Right cardiac atrium (tissue), 5 donors: ENCODE measurements at regions not wholly inside any gene's neighbourhood (a gene's known extent, or its start where the extent isn't known, plus 50 kb on each side); places are given as distances from the start of the nearest gene placed in this dataset.
A peak's percentile ranks its signal among the peaks of the same experiment; 100 is the strongest.

ENCODE experiments used
- ATAC-seq, 2 donors: fragments of 200-7000 bp; cut with Tn5 transposase; one replicate each; pipeline versions ENCODE4 v1.8.0 to v1.9.1; 2020; ENCODE audit warnings: moderate library complexity in 2 of 2, mild to moderate bottlenecking in 1 of 2
- DNase-seq, 3 donors: peaks; one replicate each; pipeline ENCODE4 v3.0.0-alpha.2; 2020
- H3K27ac ChIP-seq: one replicate; pipeline ENCODE4 v1.5.1; 2013; ENCODE audit warnings: mild to moderate bottlenecking, low read length, control low read depth, moderate library complexity
- H3K27me3 ChIP-seq: one replicate; pipeline ENCODE4 v1.6.1; 2013; ENCODE audit not compliant: control insufficient read depth, insufficient read depth
- H3K4me1 ChIP-seq: one replicate; pipeline ENCODE4 v1.6.1; 2013; ENCODE audit warnings: low read length; ENCODE audit not compliant: control insufficient read depth, insufficient read depth
- H3K4me3 ChIP-seq: one replicate; pipeline ENCODE4 v1.5.1; 2013; ENCODE audit warnings: low read length, control low read depth
- H3K9me3 ChIP-seq: one replicate; pipeline ENCODE4 v1.6.1; 2013; ENCODE audit warnings: low read length; ENCODE audit not compliant: control insufficient read depth
- WGBS: extraction: QIAGEN DNeasy Blood & Tissue Kit; methylation state at CpG from one replicate; pipeline ENCODE4 v1.1.7; 2013; 5-methylcytosine and 5-hydroxymethylcytosine counted together
- intact Hi-C, 4 donors: fragments of 100-400 bp; cut with DNase I; formaldehyde crosslinking; loops; one replicate each; pipeline versions ENCODE4 v1.11.0 to v1.14.0; 2022 to 2023
- donor health status: healthy with polysubstance abuse.
- donor health status: DM: no; HTN: yes; CAD: no.
- donor health status: DM: no; HTN: no; CAD: no.
- donor health status: DM: no; HTN: yes; CAD: no; lungs with severe emphysema.
- donor health status: DM: yes; HTN: yes; CAD: no.

- Histone ChIP-seq H3K9me3 (peaks cover 1% of the 10 kb centered on the region), H3K4me3 (no peak overlapping the region), H3K27ac (no peak overlapping the region), H3K27me3 (no peaks in the 10 kb centered on the region), H3K4me1 (no peaks in the 10 kb centered on the region)
- DNase-seq: no peak
- intact Hi-C loops: no loop called here
- ATAC-seq: no peak
- WGBS: 74% methylated on average over 2 of the region's 2 CpGs
Observed at GRCh38 chr5:4927097-4927496, 213.0 kb upstream of the ADAMTS16 start.

DNA sequence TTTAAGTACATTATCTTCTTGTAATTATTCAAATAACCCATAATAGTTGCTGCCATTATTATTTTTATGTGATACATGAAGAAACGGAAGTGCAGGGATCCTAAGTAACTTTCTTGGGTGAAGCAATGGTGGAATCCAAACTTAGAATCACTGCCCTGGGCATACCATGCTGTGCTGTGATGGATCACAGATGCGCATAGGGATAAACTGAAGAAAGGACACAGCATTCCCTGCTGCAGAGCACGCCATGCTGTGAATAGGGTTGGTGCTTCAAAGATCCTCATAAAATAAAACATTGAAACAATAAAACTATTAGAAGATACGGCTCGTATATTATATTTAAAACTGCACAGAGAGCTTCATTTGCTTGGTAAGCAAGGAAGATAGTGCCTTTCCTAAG lies 211.7 kb upstream of the ADAMTS16 start:
- Histone ChIP-seq H3K4me1 (no peaks in the 10 kb centered on the region), H3K9me3 (no peaks in the 10 kb centered on the region)
- intact Hi-C loops: no loop called here

DNA sequence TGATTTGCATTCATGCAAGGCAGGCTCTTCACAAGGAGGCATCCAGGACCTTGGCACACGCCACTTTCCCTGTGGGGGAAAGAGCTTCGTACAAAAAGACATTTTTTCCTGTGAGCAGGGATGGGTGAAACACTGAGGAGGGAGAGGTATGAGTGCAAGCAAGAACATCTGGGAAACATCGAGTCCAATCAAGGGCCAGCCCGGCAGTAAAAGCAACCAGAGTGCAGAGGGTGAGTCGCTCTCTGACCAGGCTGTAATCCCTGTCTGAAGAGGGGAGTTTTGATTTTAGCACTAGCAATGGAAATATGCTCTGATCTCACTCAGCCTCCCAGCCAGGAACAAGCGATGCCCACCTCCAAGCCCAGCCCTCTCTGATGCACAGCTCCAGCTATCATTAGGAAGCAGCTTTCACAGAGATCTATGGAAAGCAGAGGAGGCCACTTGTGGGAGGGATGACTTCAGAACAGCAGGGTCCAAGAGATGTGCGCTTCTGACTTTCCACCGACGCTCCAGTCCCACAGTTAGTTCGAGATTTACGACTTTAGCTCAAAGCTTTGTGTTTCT lies 211.0 kb upstream of the ADAMTS16 start:
- intact Hi-C loops: no loop called here
- H3K4me1 ChIP-seq: no peaks in the 10 kb centered on the region
- H3K27me3 ChIP-seq: no peaks in the 10 kb centered on the region
- no peak overlapping the region for H3K4me3 ChIP-seq
- H3K27ac ChIP-seq: no peak overlapping the region
- no peaks in the 10 kb centered on the region for H3K9me3 ChIP-seq
- 73% methylated on average over 11 of the region's 11 CpGs for WGBS
- DNase-seq: no peak
- ATAC-seq: no peak

More for the DNA sequence above, 211.7 kb upstream of the ADAMTS16 start:
- Histone ChIP-seq H3K4me3 (no peak overlapping the region), H3K27me3 (no peaks in the 10 kb centered on the region), H3K27ac (no peak overlapping the region)
- WGBS: 85% methylated on average over 5 of the region's 5 CpGs
- no peak for ATAC-seq
- no peak for DNase-seq

- DNase-seq (no peak), ATAC-seq (no peak)
- H3K9me3 ChIP-seq: no peaks in the 10 kb centered on the region
- 76% methylated on average over 15 of the region's 15 CpGs for WGBS
- no peak overlapping the region for H3K27ac ChIP-seq
- no peak overlapping the region for H3K4me3 ChIP-seq
- no peaks in the 10 kb centered on the region for H3K4me1 ChIP-seq
- H3K27me3 ChIP-seq: no peaks in the 10 kb centered on the region
- intact Hi-C loops: no loop called here
Observed at GRCh38 chr5:4939042-4939781, 200.9 kb upstream of the ADAMTS16 start.

DNA sequence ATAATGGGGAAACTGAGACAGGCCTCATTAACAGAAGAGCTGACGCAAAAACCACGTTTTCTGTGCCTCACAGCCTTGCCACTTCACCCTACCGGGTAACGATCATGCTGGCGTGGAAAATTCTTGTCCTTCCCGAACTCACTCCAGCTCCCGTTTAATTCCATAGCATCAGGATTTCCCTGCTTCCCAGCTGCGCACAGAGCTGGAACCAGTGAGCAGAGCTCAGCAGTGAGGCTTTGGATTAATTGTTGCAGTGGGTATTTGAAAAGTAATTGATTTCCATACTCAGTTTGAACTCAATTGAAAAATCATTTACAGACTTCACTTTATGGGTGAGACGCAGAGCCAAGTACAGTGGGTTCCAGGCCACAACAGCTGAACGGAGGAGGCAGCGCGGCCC lies 199.0 kb upstream of the ADAMTS16 start:
- intact Hi-C loops: loop anchor here in 1 of 4 donors (5.0 kb wide), 1 partner anchor 59 kb away; no protein-coding TSS in a partner anchor
- no peaks in the 10 kb centered on the region for H3K4me1 ChIP-seq
- no peak for ATAC-seq
- no peaks in the 10 kb centered on the region for H3K27me3 ChIP-seq
- H3K4me3 ChIP-seq: no peak overlapping the region
- H3K9me3 ChIP-seq: peaks cover 2% of the 10 kb centered on the region
- 84% methylated on average over 12 of the region's 12 CpGs for WGBS
- H3K27ac ChIP-seq: no peak overlapping the region
- DNase-seq: no peak

DNA sequence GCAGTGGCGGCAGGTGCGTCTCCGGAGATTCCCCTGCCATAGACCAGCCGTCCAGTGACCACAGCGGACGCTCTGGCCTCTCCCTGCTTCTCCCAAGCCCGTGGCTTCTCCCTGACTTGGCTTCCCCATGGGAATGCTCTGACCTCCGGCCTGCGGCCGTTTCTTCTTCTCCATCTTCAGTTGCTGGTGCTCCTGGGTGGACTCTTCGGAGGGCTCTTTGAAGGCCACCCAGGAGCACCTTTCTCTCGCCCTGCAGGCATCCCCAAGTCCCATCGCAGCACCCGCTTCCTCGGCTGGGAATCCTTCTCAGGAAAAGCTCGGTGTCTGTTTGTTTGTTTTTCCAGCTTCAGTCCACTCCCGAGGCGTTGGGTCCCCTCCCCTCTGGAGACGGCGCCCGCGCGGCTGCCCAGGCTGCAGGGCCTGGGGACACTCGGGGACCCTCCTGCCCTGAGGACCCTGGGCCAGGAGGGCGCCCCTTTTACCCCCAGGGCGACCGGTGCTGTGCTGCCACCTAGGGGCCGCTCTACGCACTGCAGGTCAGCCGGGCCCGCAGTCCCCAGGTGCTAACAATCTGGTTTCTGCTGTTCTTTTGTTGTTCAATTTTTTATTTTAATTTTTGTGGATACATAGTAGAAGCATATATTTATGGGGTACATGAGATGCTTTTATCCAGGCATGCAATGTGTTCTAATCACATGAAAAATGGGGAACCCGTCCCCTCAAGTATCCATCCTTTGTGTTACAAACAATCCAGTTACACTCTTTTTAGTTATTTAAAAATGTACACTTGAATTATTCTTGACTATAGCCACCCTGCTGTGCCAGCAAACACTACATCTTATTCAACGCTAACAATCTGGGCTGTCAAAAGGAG lies 197.9 kb upstream of the ADAMTS16 start:
- ATAC-seq (peak in 1 of 2 donors; percentile 61), DNase-seq (peak in 2 of 3 donors; percentile 64 to 65)
- WGBS: 40% methylated on average over 33 of the region's 33 CpGs
- Histone ChIP-seq H3K27me3 (no peaks in the 10 kb centered on the region), H3K4me1 (no peaks in the 10 kb centered on the region), H3K27ac (no peak overlapping the region), H3K4me3 (no peak overlapping the region), H3K9me3 (peaks cover 2% of the 10 kb centered on the region)
- intact Hi-C loops: loop anchor here in 1 of 4 donors (5.0 kb wide), 1 partner anchor 60 kb away; no protein-coding TSS in a partner anchor

- intact Hi-C loops: loop anchor here in 1 of 4 donors (5.0 kb wide), 1 partner anchor 61 kb away; no protein-coding TSS in a partner anchor
- Histone ChIP-seq H3K4me3 (no peak overlapping the region), H3K27me3 (no peaks in the 10 kb centered on the region), H3K4me1 (no peaks in the 10 kb centered on the region), H3K9me3 (peaks cover 2% of the 10 kb centered on the region), H3K27ac (no peak overlapping the region)
- DNase-seq: no peak
- 82% methylated on average over 9 of the region's 9 CpGs for WGBS
- no peak for ATAC-seq
Observed at GRCh38 chr5:4942831-4943178, 197.3 kb upstream of the ADAMTS16 start.

- H3K4me3 ChIP-seq: no peak overlapping the region
- intact Hi-C loops: no loop called here
- H3K4me1 ChIP-seq: no peaks in the 10 kb centered on the region
- no peak for DNase-seq
- no peaks in the 10 kb centered on the region for H3K27me3 ChIP-seq
- H3K9me3 ChIP-seq: peaks cover 2% of the 10 kb centered on the region
- no peak for ATAC-seq
- 85% methylated on average over 7 of the region's 7 CpGs for WGBS
- no peak overlapping the region for H3K27ac ChIP-seq
Observed at GRCh38 chr5:4945296-4945695, 194.8 kb upstream of the ADAMTS16 start.

- 90% methylated on average over 1 of the region's 1 CpG for WGBS
- intact Hi-C loops: no loop called here
- DNase-seq: no peak
Observed at GRCh38 chr5:4947106-4947505, 193.0 kb upstream of the ADAMTS16 start.

GRCh38 chr5:4947893-4948536 lies 192.1 kb upstream of the ADAMTS16 start:
- H3K27ac ChIP-seq: no peak overlapping the region
- peaks cover 2% of the 10 kb centered on the region for H3K9me3 ChIP-seq
- intact Hi-C loops: no loop called here
- no peaks in the 10 kb centered on the region for H3K27me3 ChIP-seq
- no peak overlapping the region for H3K4me3 ChIP-seq
- no peaks in the 10 kb centered on the region for H3K4me1 ChIP-seq
- ATAC-seq (no peak), DNase-seq (no peak)
- WGBS: 57% methylated on average over 9 of the region's 9 CpGs

More at GRCh38 chr5:4947106-4947505, 193.0 kb upstream of the ADAMTS16 start:
- ATAC-seq: no peak
- Histone ChIP-seq H3K27me3 (no peaks in the 10 kb centered on the region), H3K4me3 (no peak overlapping the region), H3K4me1 (no peaks in the 10 kb centered on the region), H3K9me3 (peaks cover 2% of the 10 kb centered on the region), H3K27ac (no peak overlapping the region)
